ENCODE measurements at regions not wholly inside any gene's neighbourhood (a gene's known extent, or its start where the extent isn't known, plus 50 kb on each side); places are given as distances from the start of the nearest gene placed in this dataset.

- TF ChIP-seq CTCF (IDR thresholded peaks at IDR 0.05; ENCODE audit: insufficient read depth, low read length, poor library complexity, severe bottlenecking) (no peak), EZH2phosphoT487 (conservative IDR thresholded peaks at IDR 0.05; ENCODE audit: low read length) (no peak)
Measured at GRCh38 chr6:14202947-14203346, 85.4 kb downstream of the CD83 start.
